SK-N-MC (cell line): ENCODE measurements at regions not wholly inside any gene's neighbourhood (a gene's known extent, or its start where the extent isn't known, plus 50 kb on each side); places are given as distances from the start of the nearest gene placed in this dataset.
"Not testable (repeated sequence)": the region's sequence is repeated elsewhere in the genome, so short reads cannot be mapped to it uniquely, and the experiment has no call there.

Experiments used
- DNase-seq: peaks from one replicate; pipeline ENCODE4 v3.0.0-alpha.2; 2011; ENCODE audit warnings: low read depth, low spot score
- H3K27ac ChIP-seq: fragments of 200-600 bp; sonication (generic); 2 replicates; pipeline ENCODE4 v1.5.1; 2016; ENCODE audit warnings: mixed run types
- H3K36me3 ChIP-seq: fragments of 200-600 bp; sonication (generic); 2 replicates; pipeline ENCODE4 v1.6.1; 2017; ENCODE audit warnings: antibody characterized with exemption, low read length, mixed read lengths; ENCODE audit not compliant: insufficient read depth
- H3K4me3 ChIP-seq: fragments of 200-600 bp; sonication (generic); 2 replicates; pipeline ENCODE4 v1.5.1; 2016
- H3K9ac ChIP-seq: fragments of 200-600 bp; sonication (generic); 2 replicates; pipeline ENCODE4 v1.8.0; 2017; ENCODE audit warnings: mixed run types, mixed read lengths; ENCODE audit not compliant: insufficient read length
- H3K9me3 ChIP-seq: fragments of 200-600 bp; sonication (generic); 2 replicates; pipeline ENCODE4 v1.6.1; 2017; ENCODE audit warnings: low read depth, mild to moderate bottlenecking, antibody characterized with exemption, low read length, moderate library complexity, mixed read lengths
- EZH2 ChIP-seq: fragments of 200-600 bp; sonication (generic); IDR thresholded peaks from one replicate; pipeline ENCODE4 v1.6.1; 2017; ENCODE audit warnings: antibody characterized with exemption
- FOXP2 ChIP-seq: optimal IDR thresholded peaks from 2 replicates; pipeline ENCODE3; 2011; ENCODE audit warnings: mild to moderate bottlenecking, moderate library complexity; ENCODE audit not compliant: insufficient read depth; ENCODE audit errors: extremely low read length, control extremely low read depth
- POLR2AphosphoS5 ChIP-seq: IDR thresholded peaks from 2 replicates; pipeline ENCODE4 v1.6.1; 2012; ENCODE audit warnings: mild to moderate bottlenecking, low read depth, low read length, borderline replicate concordance

- Histone ChIP-seq H3K27ac (no peak overlapping the region), H3K36me3 (peaks cover 2% of the 10 kb centered on the region; the same call in 1 of the 2 replicates), H3K9me3 (peaks cover 5% of the 10 kb centered on the region; the same call in 1 of the 2 replicates), H3K9ac (no peak overlapping the region), H3K4me3 (no peak overlapping the region)
- DNase-seq: no peak
- TF ChIP-seq POLR2AphosphoS5 (no peak), FOXP2 (no peak), EZH2 (no peak)
These were observed 192.4 kb downstream of the SEC14L1 start for GRCh38 chr17:77332981-77333685.

GRCh38 chr17:77337150-77337549, 196.4 kb downstream of the SEC14L1 start:
- Histone ChIP-seq H3K9me3 (peaks cover 5% of the 10 kb centered on the region; the same call in 1 of the 2 replicates), H3K36me3 (peaks cover 2% of the 10 kb centered on the region; the same call in 1 of the 2 replicates), H3K9ac (no peak overlapping the region), H3K27ac (no peak overlapping the region), H3K4me3 (no peak overlapping the region)
- TF ChIP-seq FOXP2 (no peak), EZH2 (no peak), POLR2AphosphoS5 (no peak)
- DNase-seq: no peak

GRCh38 chr17:77341069-77341541, 200.3 kb downstream of the SEC14L1 start:
- no peak overlapping the region for H3K4me3 ChIP-seq
- TF ChIP-seq FOXP2: no peak
- no peak for TF ChIP-seq POLR2AphosphoS5
- TF ChIP-seq EZH2: no peak
- peaks cover 10% of the 10 kb centered on the region; the same call in 1 of the 2 replicates for H3K36me3 ChIP-seq
- no peak for DNase-seq
- H3K27ac ChIP-seq: no peak overlapping the region
- no peak overlapping the region for H3K9ac ChIP-seq
- peaks cover 12% of the 10 kb centered on the region; the same call in 1 of the 2 replicates for H3K9me3 ChIP-seq

GRCh38 chr17:77342656-77342990, 201.9 kb downstream of the SEC14L1 start:
- not testable (repeated sequence) for H3K9ac ChIP-seq, H3K27ac ChIP-seq, H3K9me3 ChIP-seq, H3K36me3 ChIP-seq, H3K4me3 ChIP-seq, DNase-seq

GRCh38 chr17:77343031-77343800, 202.4 kb downstream of the SEC14L1 start:
- Histone ChIP-seq H3K9me3 (0 out of 2 replicates have a peak, but pooled peaks cover 7% of the 10 kb centered on the region), H3K36me3 (0 out of 2 replicates have a peak, but pooled peaks cover 8% of the 10 kb centered on the region), H3K27ac (no peak overlapping the region), H3K9ac (no peak overlapping the region), H3K4me3 (no peak overlapping the region)
- TF ChIP-seq POLR2AphosphoS5 (no peak), FOXP2 (no peak), EZH2 (no peak)
- no peak for DNase-seq

GRCh38 chr17:77344038-77344437, 203.3 kb downstream of the SEC14L1 start:
- no peak for DNase-seq
- Histone ChIP-seq H3K9ac (no peak overlapping the region), H3K36me3 (0 out of 2 replicates have a peak, but pooled peaks cover 8% of the 10 kb centered on the region), H3K9me3 (0 out of 2 replicates have a peak, but pooled peaks cover 7% of the 10 kb centered on the region), H3K27ac (no peak overlapping the region), H3K4me3 (no peak overlapping the region)
- no peak for TF ChIP-seq EZH2
- no peak for TF ChIP-seq POLR2AphosphoS5
- TF ChIP-seq FOXP2: no peak

- H3K27ac ChIP-seq: no peak overlapping the region
- H3K36me3 ChIP-seq: 0 out of 2 replicates have a peak, but pooled peaks cover 8% of the 10 kb centered on the region
- H3K9me3 ChIP-seq: 0 out of 2 replicates have a peak, but pooled peaks cover 7% of the 10 kb centered on the region
- H3K9ac ChIP-seq: no peak overlapping the region
- DNase-seq: no peak
- TF ChIP-seq FOXP2 (no peak), POLR2AphosphoS5 (no peak), EZH2 (no peak)
- no peak overlapping the region for H3K4me3 ChIP-seq
These were observed 204.6 kb downstream of the SEC14L1 start for GRCh38 chr17:77345260-77345910.

GRCh38 chr17:77346765-77347164, 206.0 kb downstream of the SEC14L1 start:
- DNase-seq: no peak
- TF ChIP-seq EZH2 (no peak), POLR2AphosphoS5 (no peak), FOXP2 (no peak)
- 0 out of 2 replicates have a peak, but pooled peaks cover 8% of the 10 kb centered on the region for H3K36me3 ChIP-seq
- H3K4me3 ChIP-seq: no peak overlapping the region
- no peak overlapping the region for H3K9ac ChIP-seq
- no peak overlapping the region for H3K27ac ChIP-seq
- 0 out of 2 replicates have a peak, but pooled peaks cover 7% of the 10 kb centered on the region for H3K9me3 ChIP-seq
